ENCODE measurements at regions not wholly inside any gene's neighbourhood (a gene's known extent, or its start where the extent isn't known, plus 50 kb on each side); places are given as distances from the start of the nearest gene placed in this dataset.

DNA sequence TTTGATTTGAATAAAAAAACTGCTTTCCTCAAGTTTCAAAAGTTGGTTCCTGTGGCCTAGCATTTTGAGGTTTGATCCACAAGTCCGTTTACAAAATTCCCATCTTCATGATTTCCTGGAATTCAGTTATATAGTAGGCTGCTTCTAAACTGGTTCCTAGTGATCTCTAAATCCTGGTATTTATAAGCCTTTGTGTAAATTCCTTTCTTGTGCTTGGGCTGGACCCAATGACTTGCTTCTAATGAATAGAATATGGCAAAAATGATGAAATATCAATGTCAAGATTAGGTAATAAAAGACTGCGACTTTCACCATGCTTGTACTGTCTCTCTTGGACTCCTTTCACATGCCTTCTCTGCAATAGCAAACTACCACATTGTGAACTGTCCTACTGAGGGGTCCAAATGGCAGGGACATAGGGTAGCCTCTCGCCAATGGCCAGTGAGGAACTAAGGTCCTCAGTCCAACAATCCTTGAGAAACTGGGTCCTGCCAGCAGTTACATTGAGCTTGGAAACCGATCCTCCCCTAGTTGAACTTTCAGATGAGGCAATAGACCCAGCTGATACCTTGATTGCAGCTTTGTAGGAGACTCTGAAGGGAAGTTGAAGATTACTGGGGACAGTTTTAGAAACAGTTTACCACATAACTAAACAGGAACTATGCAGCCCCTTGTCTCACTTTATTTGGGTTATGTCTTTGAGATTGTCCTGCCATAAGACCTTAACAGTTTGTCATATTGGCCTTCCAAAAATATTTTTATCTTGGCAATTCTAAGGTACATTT, 303.9 kb upstream of the TBC1D5 start:
- H3K27me3 Mint-ChIP-seq (ENCODE audit: low read depth, unreplicated experiment), result no peaks in the 10 kb centered on the region
- H3K27ac ChIP-seq (ENCODE audit: low read depth, low read length), result no peak overlapping the region
- no peak overlapping the region for H3K4me3 Mint-ChIP-seq (ENCODE audit: unreplicated experiment)
- no peak overlapping the region for H3K4me3 ChIP-seq (ENCODE audit: insufficient read depth, low read depth, low read length)
- H3K36me3 ChIP-seq (ENCODE audit: insufficient read depth, low read length), result no peaks in the 10 kb centered on the region
- no peaks in the 10 kb centered on the region for H3K27me3 ChIP-seq (ENCODE audit: insufficient read depth, low read length)
- no peaks in the 10 kb centered on the region for H3K9me3 ChIP-seq (ENCODE audit: insufficient read depth, low read depth, low read length)
- H3K4me2 ChIP-seq (ENCODE audit: low read length), result no peak overlapping the region
- peaks cover 3% of the 10 kb centered on the region for H3K9me3 Mint-ChIP-seq (ENCODE audit: unreplicated experiment)
- no peak overlapping the region for H3K9ac ChIP-seq (ENCODE audit: low read length)
- H4K20me1 ChIP-seq (ENCODE audit: insufficient read depth, low read length), result no peaks in the 10 kb centered on the region
- H3K4me1 Mint-ChIP-seq (ENCODE audit: low read depth, unreplicated experiment), result no peaks in the 10 kb centered on the region
- DNase-seq (ENCODE audit: low read depth) (no peak), FAIRE-seq (no peak)
- no peak overlapping the region for H2AFZ ChIP-seq (ENCODE audit: low read depth, low read length)
- H3K36me3 Mint-ChIP-seq (ENCODE audit: low read depth, unreplicated experiment), result no peaks in the 10 kb centered on the region
- no peaks in the 10 kb centered on the region for H3K4me1 ChIP-seq (ENCODE audit: insufficient read depth, low read length)
- no peak overlapping the region for H3K27ac Mint-ChIP-seq (ENCODE audit: unreplicated experiment)
- no peaks in the 10 kb centered on the region for H3K79me2 ChIP-seq (ENCODE audit: insufficient read depth, low read length)
- TF ChIP-seq CTCF (IDR thresholded peaks at IDR 0.05; ENCODE audit: insufficient read depth, low read depth, low read length) (no peak), EZH2 (IDR thresholded peaks at IDR 0.05; ENCODE audit: insufficient read depth, low read length) (no peak)

GRCh38 chr3:18044971-18045880, 302.8 kb upstream of the TBC1D5 start:
- H3K36me3 ChIP-seq (ENCODE audit: insufficient read depth, low read length), result no peaks in the 10 kb centered on the region
- FAIRE-seq, result no peak

More at GRCh38 chr3:18044971-18045880, 302.8 kb upstream of the TBC1D5 start:
- Mint-ChIP-seq H3K4me3 (ENCODE audit: unreplicated experiment) (no peak overlapping the region), H3K36me3 (ENCODE audit: low read depth, unreplicated experiment) (no peaks in the 10 kb centered on the region), H3K9me3 (ENCODE audit: unreplicated experiment) (peaks cover 3% of the 10 kb centered on the region), H3K27me3 (ENCODE audit: low read depth, unreplicated experiment) (no peaks in the 10 kb centered on the region), H3K4me1 (ENCODE audit: low read depth, unreplicated experiment) (no peaks in the 10 kb centered on the region), H3K27ac (ENCODE audit: unreplicated experiment) (no peak overlapping the region)
- Histone ChIP-seq H3K27me3 (ENCODE audit: insufficient read depth, low read length) (no peaks in the 10 kb centered on the region), H2AFZ (ENCODE audit: low read depth, low read length) (no peak overlapping the region), H3K4me3 (ENCODE audit: insufficient read depth, low read depth, low read length) (no peak overlapping the region), H3K9ac (ENCODE audit: low read length) (no peak overlapping the region), H4K20me1 (ENCODE audit: insufficient read depth, low read length) (no peaks in the 10 kb centered on the region), H3K4me1 (ENCODE audit: insufficient read depth, low read length) (no peaks in the 10 kb centered on the region), H3K79me2 (ENCODE audit: insufficient read depth, low read length) (no peaks in the 10 kb centered on the region), H3K4me2 (ENCODE audit: low read length) (no peak overlapping the region), H3K27ac (ENCODE audit: low read depth, low read length) (no peak overlapping the region), H3K9me3 (ENCODE audit: insufficient read depth, low read depth, low read length) (no peaks in the 10 kb centered on the region)
- no peak for DNase-seq (ENCODE audit: low read depth)
- TF ChIP-seq CTCF (IDR thresholded peaks at IDR 0.05; ENCODE audit: insufficient read depth, low read depth, low read length) (no peak), EZH2 (IDR thresholded peaks at IDR 0.05; ENCODE audit: insufficient read depth, low read length) (no peak)

All from astrocyte (in vitro differentiated cells and primary cell).